Activated T-helper 1 cell treated with anti-CD3 and anti-CD28 coated beads, Interleukin-12 subunit alpha, Interleukin-12 subunit beta, Interleukin-2, Interleukin-4 antibody, amounts not matched to agents 30 ng/mL and 10 ng/mL and 1 ng/mL, durations not matched to agents 14 hours and 24 hours and 36 hours (primary cell): ENCODE measurements at regions not wholly inside any gene's neighbourhood (a gene's known extent, or its start where the extent isn't known, plus 50 kb on each side); places are given as distances from the start of the nearest gene placed in this dataset.

Experiments
- DNase-seq: peaks from one replicate; pipeline ENCODE4 v3.0.0; 2021; ENCODE audit warnings: low spot score
- H3K27ac Mint-ChIP-seq: one replicate; pipeline ENCODE4 v1.8.0; 2021; ENCODE audit warnings: mild to moderate bottlenecking, mixed read lengths
- H3K27me3 Mint-ChIP-seq: one replicate; pipeline ENCODE4 v1.8.0; 2022; ENCODE audit warnings: mild to moderate bottlenecking, moderate library complexity, mixed read lengths; ENCODE audit not compliant: insufficient read depth
- H3K36me3 Mint-ChIP-seq: one replicate; pipeline ENCODE4 v1.8.0; 2021; ENCODE audit warnings: low read depth, mixed read lengths
- H3K4me1 Mint-ChIP-seq: one replicate; pipeline ENCODE4 v1.8.0; 2021; ENCODE audit warnings: low read depth, mixed read lengths
- H3K4me3 Mint-ChIP-seq: one replicate; pipeline ENCODE4 v1.8.0; 2021; ENCODE audit warnings: mild to moderate bottlenecking, moderate library complexity, mixed read lengths
- H3K9me3 Mint-ChIP-seq: one replicate; pipeline ENCODE4 v1.8.0; 2021; ENCODE audit warnings: mixed read lengths
- intact Hi-C: fragments of 100-400 bp; cut with micrococcal nuclease; formaldehyde crosslinking; loops from one replicate; pipeline ENCODE4 v1.15.1; 2024

- Mint-ChIP-seq H3K36me3 (no peaks in the 10 kb centered on the region), H3K4me3 (no peak overlapping the region), H3K4me1 (no peaks in the 10 kb centered on the region), H3K27ac (no peak overlapping the region), H3K27me3 (peaks cover 6% of the 10 kb centered on the region), H3K9me3 (no peaks in the 10 kb centered on the region)
- DNase-seq = no peak
- intact Hi-C loops = no loop called here
These were observed 184.5 kb downstream of the IRF8 start for GRCh38 chr16:86083382-86084002.

GRCh38 chr16:86085161-86085611 is 186.2 kb downstream of the IRF8 start:
- Mint-ChIP-seq H3K27me3 (peaks cover 3% of the 10 kb centered on the region), H3K4me3 (no peak overlapping the region), H3K4me1 (no peaks in the 10 kb centered on the region), H3K36me3 (no peaks in the 10 kb centered on the region), H3K9me3 (no peaks in the 10 kb centered on the region), H3K27ac (no peak overlapping the region)
- intact Hi-C loops = no loop called here
- no peak for DNase-seq

GRCh38 chr16:86085795-86086194 is 186.8 kb downstream of the IRF8 start:
- Mint-ChIP-seq H3K4me1 (no peaks in the 10 kb centered on the region), H3K4me3 (no peak overlapping the region), H3K9me3 (no peaks in the 10 kb centered on the region), H3K27ac (no peak overlapping the region), H3K36me3 (no peaks in the 10 kb centered on the region), H3K27me3 (peaks cover 3% of the 10 kb centered on the region)
- intact Hi-C loops = no loop called here
- no peak for DNase-seq

GRCh38 chr16:86086471-86086870 is 187.5 kb downstream of the IRF8 start:
- DNase-seq = no peak
- Mint-ChIP-seq H3K27me3 (peaks cover 3% of the 10 kb centered on the region), H3K4me3 (no peak overlapping the region), H3K27ac (no peak overlapping the region), H3K9me3 (no peaks in the 10 kb centered on the region), H3K4me1 (no peaks in the 10 kb centered on the region), H3K36me3 (no peaks in the 10 kb centered on the region)
- intact Hi-C loops = no loop called here

GRCh38 chr16:86087011-86087895 is 188.3 kb downstream of the IRF8 start:
- no peak overlapping the region for H3K4me3 Mint-ChIP-seq
- no peaks in the 10 kb centered on the region for H3K9me3 Mint-ChIP-seq
- intact Hi-C loops = no loop called here
- H3K36me3 Mint-ChIP-seq = no peaks in the 10 kb centered on the region
- no peak for DNase-seq
- H3K27ac Mint-ChIP-seq = no peak overlapping the region
- no peaks in the 10 kb centered on the region for H3K4me1 Mint-ChIP-seq
- peaks cover 2% of the 10 kb centered on the region for H3K27me3 Mint-ChIP-seq

- Mint-ChIP-seq H3K9me3 (no peaks in the 10 kb centered on the region), H3K27me3 (no peaks in the 10 kb centered on the region), H3K27ac (no peak overlapping the region), H3K36me3 (no peaks in the 10 kb centered on the region), H3K4me3 (no peak overlapping the region), H3K4me1 (no peaks in the 10 kb centered on the region)
- intact Hi-C loops = no loop called here
- DNase-seq = no peak
These were observed 188.9 kb downstream of the IRF8 start for GRCh38 chr16:86087896-86088230.

DNA sequence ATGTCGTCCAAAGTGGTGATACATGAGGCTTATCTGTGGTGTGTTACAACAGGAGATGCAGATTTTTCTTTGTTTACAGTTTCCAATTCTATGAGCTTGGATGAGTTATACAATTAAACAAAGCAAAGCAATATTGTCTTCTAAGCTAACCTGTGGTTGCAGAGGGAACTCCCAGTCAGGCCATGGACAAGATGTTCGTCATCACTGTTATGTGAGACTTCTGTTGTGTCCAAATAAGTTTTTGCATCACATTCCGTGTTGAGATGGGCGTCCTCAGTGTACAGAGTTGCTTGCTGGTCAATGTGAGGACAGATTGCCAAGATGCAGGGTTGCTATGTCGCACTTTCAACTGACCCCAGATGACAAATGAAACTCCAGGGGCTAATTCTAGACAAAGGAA is 189.3 kb downstream of the IRF8 start:
- Mint-ChIP-seq H3K4me1 (no peaks in the 10 kb centered on the region), H3K36me3 (no peaks in the 10 kb centered on the region), H3K4me3 (no peak overlapping the region), H3K27me3 (no peaks in the 10 kb centered on the region), H3K27ac (no peak overlapping the region), H3K9me3 (no peaks in the 10 kb centered on the region)
- intact Hi-C loops = no loop called here
- no peak for DNase-seq

- Mint-ChIP-seq H3K4me3 (no peak overlapping the region), H3K36me3 (no peaks in the 10 kb centered on the region), H3K27ac (no peak overlapping the region), H3K4me1 (no peaks in the 10 kb centered on the region), H3K9me3 (no peaks in the 10 kb centered on the region), H3K27me3 (no peaks in the 10 kb centered on the region)
- no peak for DNase-seq
- intact Hi-C loops = no loop called here
These were observed 189.9 kb downstream of the IRF8 start for GRCh38 chr16:86088816-86089215.

- H3K27me3 Mint-ChIP-seq = no peaks in the 10 kb centered on the region
- DNase-seq = no peak
- no peaks in the 10 kb centered on the region for H3K9me3 Mint-ChIP-seq
- intact Hi-C loops = no loop called here
- H3K36me3 Mint-ChIP-seq = no peaks in the 10 kb centered on the region
- H3K27ac Mint-ChIP-seq = no peak overlapping the region
- no peak overlapping the region for H3K4me3 Mint-ChIP-seq
- H3K4me1 Mint-ChIP-seq = no peaks in the 10 kb centered on the region
These were observed 190.5 kb downstream of the IRF8 start for GRCh38 chr16:86089334-86089900.

GRCh38 chr16:86089991-86090390 is 191.0 kb downstream of the IRF8 start:
- Mint-ChIP-seq H3K27me3 (no peaks in the 10 kb centered on the region), H3K4me1 (no peaks in the 10 kb centered on the region), H3K36me3 (no peaks in the 10 kb centered on the region), H3K27ac (no peak overlapping the region), H3K4me3 (no peak overlapping the region), H3K9me3 (no peaks in the 10 kb centered on the region)
- intact Hi-C loops = no loop called here
- no peak for DNase-seq

DNA sequence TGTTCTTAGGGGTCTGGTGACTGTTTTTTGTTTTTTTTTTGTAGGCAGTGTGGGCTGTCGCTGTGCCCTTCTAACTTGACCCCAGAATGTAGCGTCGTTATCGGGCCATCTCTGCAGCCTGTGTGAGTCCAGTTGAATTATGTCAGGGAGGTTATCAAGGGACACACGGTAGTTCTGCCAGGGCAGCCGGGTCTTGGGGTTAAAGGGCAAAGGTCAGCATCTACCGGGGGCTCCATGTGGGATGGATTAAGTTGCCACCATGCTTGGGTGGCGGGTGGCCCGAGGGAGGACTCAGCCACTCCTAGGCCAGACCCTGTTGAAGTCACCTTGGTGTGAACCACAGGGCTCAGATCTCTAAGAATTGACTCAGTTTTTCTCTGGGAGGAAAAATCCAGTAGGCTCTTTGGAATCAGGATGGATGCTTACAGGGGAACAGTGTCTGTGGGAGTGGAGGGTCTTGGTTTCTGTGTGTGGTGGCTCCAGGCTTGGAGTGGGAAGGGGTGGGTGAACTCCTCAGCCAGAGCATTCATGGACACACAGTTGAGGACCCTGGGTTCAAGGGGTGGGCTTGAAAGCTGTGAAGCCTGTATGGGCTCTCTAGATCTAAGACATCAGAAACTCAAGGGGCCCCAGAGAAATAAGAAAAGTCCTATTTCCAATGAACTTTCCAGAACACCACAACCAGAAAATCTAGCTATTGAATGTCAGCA is 191.7 kb downstream of the IRF8 start:
- Mint-ChIP-seq H3K27me3 (no peaks in the 10 kb centered on the region), H3K4me1 (no peaks in the 10 kb centered on the region), H3K4me3 (no peak overlapping the region), H3K27ac (no peak overlapping the region), H3K9me3 (no peaks in the 10 kb centered on the region), H3K36me3 (no peaks in the 10 kb centered on the region)
- no peak for DNase-seq
- intact Hi-C loops = no loop called here

- peaks cover 1% of the 10 kb centered on the region for H3K27me3 Mint-ChIP-seq
- no peak for DNase-seq
These were observed 193.0 kb downstream of the IRF8 start for GRCh38 chr16:86091976-86092375.

More at GRCh38 chr16:86091976-86092375, 193.0 kb downstream of the IRF8 start:
- Mint-ChIP-seq H3K36me3 (no peaks in the 10 kb centered on the region), H3K4me3 (no peak overlapping the region), H3K9me3 (no peaks in the 10 kb centered on the region), H3K4me1 (no peaks in the 10 kb centered on the region), H3K27ac (no peak overlapping the region)
- intact Hi-C loops = no loop called here
